ENCODE measurements at regions not wholly inside any gene's neighbourhood (a gene's known extent, or its start where the extent isn't known, plus 50 kb on each side); places are given as distances from the start of the nearest gene placed in this dataset.
"Not testable (repeated sequence)": the region's sequence is repeated elsewhere in the genome, so short reads cannot be mapped to it uniquely, and the experiment has no call there.

- intact Hi-C loops (cut with DNase I), result no loop called here
- no peak for ATAC-seq
- DNase-seq (ENCODE audit: missing footprints), result no peak
Observed at GRCh38 chr1:209109001-209109785, 474.3 kb upstream of the CAMK1G start.

- intact Hi-C loops (cut with DNase I), result no loop called here
- ATAC-seq, result no peak
- DNase-seq (ENCODE audit: missing footprints), result no peak
Observed at GRCh38 chr1:209113521-209113920, 470.0 kb upstream of the CAMK1G start.

GRCh38 chr1:209116705-209117104 lies 466.8 kb upstream of the CAMK1G start:
- ATAC-seq (no peak), DNase-seq (ENCODE audit: missing footprints) (no peak)
- intact Hi-C loops (cut with DNase I), result no loop called here

GRCh38 chr1:209123601-209124000 lies 459.9 kb upstream of the CAMK1G start:
- ATAC-seq (no peak), DNase-seq (ENCODE audit: missing footprints) (no peak)
- intact Hi-C loops (cut with DNase I), result no loop called here

GRCh38 chr1:209129091-209129490 lies 454.4 kb upstream of the CAMK1G start:
- ATAC-seq; DNase-seq (ENCODE audit: missing footprints); intact Hi-C loops (cut with DNase I): not testable (repeated sequence)

GRCh38 chr1:209130886-209131285 lies 452.6 kb upstream of the CAMK1G start:
- intact Hi-C loops (cut with DNase I), result no loop called here
- ATAC-seq (no peak), DNase-seq (ENCODE audit: missing footprints) (no peak)

- no peak for ATAC-seq
- DNase-seq (ENCODE audit: missing footprints), result no peak
- intact Hi-C loops (cut with DNase I), result no loop called here
Observed at GRCh38 chr1:209132736-209133467, 450.6 kb upstream of the CAMK1G start.

- DNase-seq (ENCODE audit: missing footprints) (no peak), ATAC-seq (no peak)
- intact Hi-C loops (cut with DNase I), result no loop called here
Observed at GRCh38 chr1:209134001-209134400, 449.5 kb upstream of the CAMK1G start.

- no peak for DNase-seq (ENCODE audit: missing footprints)
- no peak for ATAC-seq
- intact Hi-C loops (cut with DNase I), result no loop called here
Observed at GRCh38 chr1:209143916-209144315, 439.6 kb upstream of the CAMK1G start.

GRCh38 chr1:209150114-209150513 lies 433.4 kb upstream of the CAMK1G start:
- ATAC-seq, result no peak
- no peak for DNase-seq (ENCODE audit: missing footprints)
- intact Hi-C loops (cut with DNase I), result no loop called here

- intact Hi-C loops (cut with DNase I), result no loop called here
- DNase-seq (ENCODE audit: missing footprints) (no peak), ATAC-seq (no peak)
Observed at GRCh38 chr1:209153411-209153810, 430.1 kb upstream of the CAMK1G start.

- no peak for DNase-seq (ENCODE audit: missing footprints)
- intact Hi-C loops (cut with DNase I), result no loop called here
- no peak for ATAC-seq
Observed at GRCh38 chr1:209154912-209155311, 428.6 kb upstream of the CAMK1G start.

- DNase-seq (ENCODE audit: missing footprints) (no peak), ATAC-seq (no peak)
- intact Hi-C loops (cut with DNase I), result no loop called here
Observed at GRCh38 chr1:209155546-209155945, 428.0 kb upstream of the CAMK1G start.

GRCh38 chr1:209156991-209157390 lies 426.5 kb upstream of the CAMK1G start:
- ATAC-seq, result no peak
- intact Hi-C loops (cut with DNase I), result no loop called here
- no peak for DNase-seq (ENCODE audit: missing footprints)

- no peak for DNase-seq (ENCODE audit: missing footprints)
- intact Hi-C loops (cut with DNase I), result no loop called here
- ATAC-seq, result no peak
Observed at GRCh38 chr1:209157546-209158249, 425.8 kb upstream of the CAMK1G start.

GRCh38 chr1:209158851-209159250 lies 424.7 kb upstream of the CAMK1G start:
- ATAC-seq, result no peak
- no peak for DNase-seq (ENCODE audit: missing footprints)
- intact Hi-C loops (cut with DNase I), result no loop called here

GRCh38 chr1:209160230-209160629 lies 423.3 kb upstream of the CAMK1G start:
- intact Hi-C loops (cut with DNase I), result no loop called here
- ATAC-seq (no peak), DNase-seq (ENCODE audit: missing footprints) (no peak)

- intact Hi-C loops (cut with DNase I), result no loop called here
Observed at GRCh38 chr1:209162651-209163050, 420.9 kb upstream of the CAMK1G start.

GRCh38 chr1:209168204-209168603 lies 415.3 kb upstream of the CAMK1G start:
- no peak for DNase-seq (ENCODE audit: missing footprints)
- no peak for ATAC-seq
- intact Hi-C loops (cut with DNase I), result no loop called here

More at GRCh38 chr1:209162651-209163050, 420.9 kb upstream of the CAMK1G start:
- no peak for ATAC-seq
- no peak for DNase-seq (ENCODE audit: missing footprints)

GRCh38 chr1:209171151-209171550 lies 412.4 kb upstream of the CAMK1G start:
- DNase-seq (ENCODE audit: missing footprints), result no peak
- intact Hi-C loops (cut with DNase I), result no loop called here
- ATAC-seq, result no peak
